Stimulated activated CD8-positive, alpha-beta memory T cell treated with anti-CD3 and anti-CD28 coated beads, Interleukin-12 subunit alpha, Interleukin-12 subunit beta, amount 100 ng/mL, for 24 hours (primary cell): ENCODE measurements at regions not wholly inside any gene's neighbourhood (a gene's known extent, or its start where the extent isn't known, plus 50 kb on each side); places are given as distances from the start of the nearest gene placed in this dataset.
"Not testable (repeated sequence)": the region's sequence is repeated elsewhere in the genome, so short reads cannot be mapped to it uniquely, and the experiment has no call there.

Experiments
- DNase-seq: peaks from one replicate; pipeline ENCODE4 v3.0.0-alpha.2; 2020; ENCODE audit errors: extremely low read depth

- DNase-seq = peak; percentile 60
These were observed 73.3 kb upstream of the NFE2L3 start for GRCh38 chr7:26078437-26079336.

GRCh38 chr7:26081638-26082037 lies 70.4 kb upstream of the NFE2L3 start:
- DNase-seq = no peak

- no peak for DNase-seq
These were observed 68.9 kb upstream of the NFE2L3 start for GRCh38 chr7:26083113-26083512.

- no peak for DNase-seq
These were observed 67.6 kb upstream of the NFE2L3 start for GRCh38 chr7:26084418-26084817.

- DNase-seq = no peak
These were observed 66.2 kb upstream of the NFE2L3 start for GRCh38 chr7:26085771-26086170.

GRCh38 chr7:26087321-26088091 lies 64.5 kb upstream of the NFE2L3 start:
- DNase-seq = no peak

GRCh38 chr7:26089469-26089868 lies 62.5 kb upstream of the NFE2L3 start:
- DNase-seq = not testable (repeated sequence)

GRCh38 chr7:26090927-26091519 lies 61.0 kb upstream of the NFE2L3 start:
- DNase-seq = no peak

GRCh38 chr7:26091933-26092332 lies 60.1 kb upstream of the NFE2L3 start:
- no peak for DNase-seq

GRCh38 chr7:26093023-26093422 lies 59.0 kb upstream of the NFE2L3 start:
- DNase-seq = no peak

GRCh38 chr7:26096136-26096535 lies 55.9 kb upstream of the NFE2L3 start:
- DNase-seq = no peak

- no peak for DNase-seq
These were observed 53.9 kb upstream of the NFE2L3 start for GRCh38 chr7:26097837-26098668.

- DNase-seq = no peak
These were observed 52.8 kb upstream of the NFE2L3 start for GRCh38 chr7:26099236-26099635.

- no peak for DNase-seq
These were observed 51.3 kb upstream of the NFE2L3 start for GRCh38 chr7:26100406-26101339.

- no peak for DNase-seq
These were observed 50.4 kb upstream of the NFE2L3 start for GRCh38 chr7:26101361-26102151.

GRCh38 chr7:26102176-26102575 lies 49.8 kb upstream of the NFE2L3 start:
- DNase-seq = no peak
